ENCODE measurements at regions not wholly inside any gene's neighbourhood (a gene's known extent, or its start where the extent isn't known, plus 50 kb on each side); places are given as distances from the start of the nearest gene placed in this dataset.

GRCh38 chr2:52956118-52956517, 811.5 kb upstream of the CHAC2 start (continued):
- TF ChIP-seq FEZF1 (tag by site-specific recombination; IDR thresholded peaks at IDR 0.05) (no peak), ZNF548 (tag by site-specific recombination; IDR thresholded peaks at IDR 0.05) (no peak), ZNF350 (tag by site-specific recombination; IDR thresholded peaks at IDR 0.05) (no peak), ZNF157 (tag by site-specific recombination; IDR thresholded peaks at IDR 0.05) (no peak), ZBTB44 (tag by site-specific recombination; IDR thresholded peaks at IDR 0.05) (no peak), ZNF768 (tag by site-specific recombination; IDR thresholded peaks at IDR 0.05) (no peak)

- CTCF ChIA-PET, result interaction anchor here (0.7 kb wide), 1 partner anchor 1709 kb away, joined by 3 read pairs; no protein-coding TSS in a partner anchor
- no peak overlapping the region for H3K4me3 ChIP-seq (ENCODE audit: low read depth, low read length)
- POLR2A ChIA-PET, result no interaction called here
- no peaks in the 10 kb centered on the region for H3K4me1 ChIP-seq (ENCODE audit: control insufficient read depth, insufficient read depth, low read length)
- TF ChIP-seq ZNF623 (tag by site-specific recombination; IDR thresholded peaks at IDR 0.05), result no peak
- no peak for TF ChIP-seq ZNF473 (tag by site-specific recombination; IDR thresholded peaks at IDR 0.05)
- TF ChIP-seq REST (tag by site-specific recombination; IDR thresholded peaks at IDR 0.05), result peak; percentile 81
- TF ChIP-seq FEZF1 (tag by site-specific recombination; IDR thresholded peaks at IDR 0.05), result no peak
- H3K27ac ChIP-seq (ENCODE audit: extremely low read depth, low read depth, low read length), result no peak overlapping the region
- no peaks in the 10 kb centered on the region for H3K36me3 ChIP-seq (ENCODE audit: control insufficient read depth in 2 of 2, insufficient read depth in 1 of 2, low read length in 2 of 2)
- H3K9me3 ChIP-seq (ENCODE audit: control insufficient read depth, insufficient read depth, low read depth, low read length), result no peaks in the 10 kb centered on the region
These were observed 812.5 kb upstream of the CHAC2 start for GRCh38 chr2:52955079-52955478.

GRCh38 chr2:52940101-52940500, 827.5 kb upstream of the CHAC2 start:
- no peaks in the 10 kb centered on the region for H3K36me3 ChIP-seq (ENCODE audit: control insufficient read depth in 2 of 2, insufficient read depth in 1 of 2, low read length in 2 of 2)

GRCh38 chr2:52939250-52939649, 828.4 kb upstream of the CHAC2 start:
- ChIA-PET CTCF (interaction anchor here (0.5 to 1.0 kb wide), 3 partner anchors 51 to 397 kb away, joined by 3 to 7 read pairs (median 4); no protein-coding TSS in a partner anchor), POLR2A (no interaction called here)
- H3K27ac ChIP-seq (ENCODE audit: extremely low read depth, low read depth, low read length), result no peak overlapping the region
- no peak for TF ChIP-seq RBAK (tag by site-specific recombination; IDR thresholded peaks at IDR 0.05)
- TF ChIP-seq CTCF (tag by site-specific recombination; IDR thresholded peaks at IDR 0.05), result no peak
- no peak for TF ChIP-seq ZBTB6 (tag by site-specific recombination; IDR thresholded peaks at IDR 0.05)
- no peak for TF ChIP-seq IKZF3 (tag by site-specific recombination; IDR thresholded peaks at IDR 0.05)
- no peak for TF ChIP-seq ZNF112 (tag by site-specific recombination; IDR thresholded peaks at IDR 0.05)
- no peak for TF ChIP-seq ZNF792 (tag by site-specific recombination; IDR thresholded peaks at IDR 0.05)
- no peak for TF ChIP-seq ZNF121 (tag by site-specific recombination; IDR thresholded peaks at IDR 0.05)
- no peak for TF ChIP-seq ZNF202 (tag by site-specific recombination; IDR thresholded peaks at IDR 0.05; ENCODE audit: borderline replicate concordance)
- no peak for TF ChIP-seq ZNF658 (tag by site-specific recombination; IDR thresholded peaks at IDR 0.05)
- no peak for TF ChIP-seq ZNF266 (tag by site-specific recombination; IDR thresholded peaks at IDR 0.05; ENCODE audit: low read depth)
- TF ChIP-seq ZNF248 (tag by site-specific recombination; IDR thresholded peaks at IDR 0.05), result no peak

More at GRCh38 chr2:52940101-52940500, 827.5 kb upstream of the CHAC2 start:
- no peak overlapping the region for H3K27ac ChIP-seq (ENCODE audit: extremely low read depth, low read depth, low read length)
- TF ChIP-seq ZNF211 (tag by site-specific recombination; IDR thresholded peaks at IDR 0.05; ENCODE audit: low read depth), result no peak
- TF ChIP-seq HOXC10 (CRISPR knock-in tag; IDR thresholded peaks at IDR 0.05), result no peak
- no peaks in the 10 kb centered on the region for H3K9me3 ChIP-seq (ENCODE audit: control insufficient read depth, insufficient read depth, low read depth, low read length)
- H3K4me1 ChIP-seq (ENCODE audit: control insufficient read depth, insufficient read depth, low read length), result no peaks in the 10 kb centered on the region
- ChIA-PET CTCF (interaction anchor here (0.5 to 1.0 kb wide), 2 partner anchors 66 to 397 kb away, joined by 3 to 4 read pairs; no protein-coding TSS in a partner anchor), POLR2A (no interaction called here)
- H3K4me3 ChIP-seq (ENCODE audit: low read depth, low read length), result no peak overlapping the region

More at GRCh38 chr2:52939250-52939649, 828.4 kb upstream of the CHAC2 start:
- Histone ChIP-seq H3K36me3 (ENCODE audit: control insufficient read depth in 2 of 2, insufficient read depth in 1 of 2, low read length in 2 of 2) (no peaks in the 10 kb centered on the region), H3K9me3 (ENCODE audit: control insufficient read depth, insufficient read depth, low read depth, low read length) (no peaks in the 10 kb centered on the region), H3K4me1 (ENCODE audit: control insufficient read depth, insufficient read depth, low read length) (no peaks in the 10 kb centered on the region), H3K4me3 (ENCODE audit: low read depth, low read length) (no peak overlapping the region)
